ENCODE measurements at regions not wholly inside any gene's neighbourhood (a gene's known extent, or its start where the extent isn't known, plus 50 kb on each side); places are given as distances from the start of the nearest gene placed in this dataset.

GRCh38 chr4:32472918-32473317, 1752.7 kb downstream of the PCDH7 start:
- TF ChIP-seq CTCF (IDR thresholded peaks at IDR 0.05; ENCODE audit: low read depth, low read length), result no peak
- DNase-seq (ENCODE audit: extremely low read depth, low read depth), result no peak

GRCh38 chr4:32475710-32476109, 1755.5 kb downstream of the PCDH7 start:
- TF ChIP-seq CTCF (IDR thresholded peaks at IDR 0.05; ENCODE audit: low read depth, low read length), result no peak
- no peak for DNase-seq (ENCODE audit: extremely low read depth, low read depth)

GRCh38 chr4:32477518-32477917, 1757.3 kb downstream of the PCDH7 start:
- TF ChIP-seq CTCF (IDR thresholded peaks at IDR 0.05; ENCODE audit: low read depth, low read length), result no peak
- DNase-seq (ENCODE audit: extremely low read depth, low read depth), result no peak

- TF ChIP-seq CTCF (IDR thresholded peaks at IDR 0.05; ENCODE audit: low read depth, low read length), result no peak
- DNase-seq (ENCODE audit: extremely low read depth, low read depth), result no peak
Observed at GRCh38 chr4:32485956-32486355, 1765.8 kb downstream of the PCDH7 start.

GRCh38 chr4:32488690-32489089, 1768.5 kb downstream of the PCDH7 start:
- DNase-seq (ENCODE audit: extremely low read depth, low read depth), result no peak
- no peak for TF ChIP-seq CTCF (IDR thresholded peaks at IDR 0.05; ENCODE audit: low read depth, low read length)

GRCh38 chr4:32499171-32499570, 1779.0 kb downstream of the PCDH7 start:
- TF ChIP-seq CTCF (IDR thresholded peaks at IDR 0.05; ENCODE audit: low read depth, low read length), result no peak
- DNase-seq (ENCODE audit: extremely low read depth, low read depth), result no peak

- no peak for DNase-seq (ENCODE audit: extremely low read depth, low read depth)
- no peak for TF ChIP-seq CTCF (IDR thresholded peaks at IDR 0.05; ENCODE audit: low read depth, low read length)
Observed at GRCh38 chr4:32503241-32503640, 1783.1 kb downstream of the PCDH7 start.
